H9 (cell line): ENCODE measurements at regions not wholly inside any gene's neighbourhood (a gene's known extent, or its start where the extent isn't known, plus 50 kb on each side); places are given as distances from the start of the nearest gene placed in this dataset.

Experiments used
- DNase-seq: peaks from one replicate; pipeline ENCODE4 v3.0.0-alpha.2; 2017
- H2AFZ ChIP-seq: one replicate; pipeline ENCODE4 v1.6.1; 2013; ENCODE audit warnings: mild to moderate bottlenecking, low read length, control low read depth, moderate library complexity
- H2AK5ac ChIP-seq: 2 replicates; pipeline ENCODE4 v1.6.1; 2013; ENCODE audit warnings: low read length, control low read depth, mixed read lengths; ENCODE audit not compliant: insufficient read length
- H2BK120ac ChIP-seq: one replicate; pipeline ENCODE4 v1.6.1; 2013; ENCODE audit warnings: low read depth, mild to moderate bottlenecking, low read length, control low read depth, inconsistent platforms; ENCODE audit not compliant: poor library complexity, severe bottlenecking
- H2BK12ac ChIP-seq: 2 replicates; pipeline ENCODE4 v1.6.1; 2013; ENCODE audit warnings: low read length, control low read depth, mixed read lengths, low read depth; ENCODE audit not compliant: insufficient read length
- H2BK15ac ChIP-seq: 2 replicates; pipeline ENCODE4 v1.6.1; 2013; ENCODE audit warnings: low read depth, low read length, control low read depth
- H2BK20ac ChIP-seq: one replicate; pipeline ENCODE4 v1.6.1; 2013; ENCODE audit warnings: low read depth, mild to moderate bottlenecking, low read length, control low read depth, inconsistent platforms; ENCODE audit not compliant: poor library complexity, severe bottlenecking
- H2BK5ac ChIP-seq: 2 replicates; pipeline ENCODE4 v1.6.1; 2013; ENCODE audit warnings: low read length, control low read depth, mixed read lengths; ENCODE audit not compliant: insufficient read length
- H3K14ac ChIP-seq: 2 replicates; pipeline ENCODE4 v1.6.1; 2013; ENCODE audit warnings: low read length, control low read depth; ENCODE audit not compliant: insufficient read depth
- H3K18ac ChIP-seq: 2 replicates; pipeline ENCODE4 v1.6.1; 2013; ENCODE audit warnings: low read depth, mild to moderate bottlenecking, mixed read lengths, low read length, control low read depth; ENCODE audit not compliant: insufficient read length
- H3K23ac ChIP-seq: 2 replicates; pipeline ENCODE4 v1.6.1; 2013; ENCODE audit warnings: low read length, control low read depth, mixed read lengths, low read depth; ENCODE audit not compliant: insufficient read length
- H3K23me2 ChIP-seq: 2 replicates; pipeline ENCODE4 v1.6.1; 2013; ENCODE audit warnings: low read depth, mild to moderate bottlenecking, mixed read lengths, low read length, control low read depth; ENCODE audit not compliant: insufficient read length, poor library complexity, severe bottlenecking
- H3K27ac ChIP-seq: 2 replicates; pipeline ENCODE4 v1.5.1; 2013; ENCODE audit warnings: low read length, control low read depth, mixed read lengths, low read depth; ENCODE audit not compliant: insufficient read length
- H3K27me3 ChIP-seq: 2 replicates; pipeline ENCODE4 v1.6.1; 2013; ENCODE audit warnings: low read length, control low read depth, inconsistent platforms; ENCODE audit not compliant: insufficient read depth
- H3K4ac ChIP-seq: 2 replicates; pipeline ENCODE4 v1.6.1; 2013; ENCODE audit warnings: low read depth, mild to moderate bottlenecking, control low read depth, inconsistent platforms, low read length, moderate library complexity
- H3K4me1 ChIP-seq: 2 replicates; pipeline ENCODE4 v1.6.1; 2013; ENCODE audit warnings: low read length, control low read depth, inconsistent platforms; ENCODE audit not compliant: insufficient read depth
- H3K4me2 ChIP-seq: 2 replicates; pipeline ENCODE4 v1.6.1; 2013; ENCODE audit warnings: low read length, control low read depth, mixed read lengths; ENCODE audit not compliant: insufficient read length, insufficient read depth
- H3K56ac ChIP-seq: 2 replicates; pipeline ENCODE4 v1.6.1; 2013; ENCODE audit warnings: low read depth, mild to moderate bottlenecking, mixed read lengths, low read length, control low read depth; ENCODE audit not compliant: insufficient read length
- H3K79me1 ChIP-seq: 2 replicates; pipeline ENCODE4 v1.6.1; 2013; ENCODE audit warnings: low read depth, mild to moderate bottlenecking, moderate library complexity, low read length, control low read depth, inconsistent platforms; ENCODE audit not compliant: insufficient read depth, poor library complexity, severe bottlenecking
- H3K79me2 ChIP-seq: 2 replicates; pipeline ENCODE4 v1.6.1; 2013; ENCODE audit warnings: low read length, control low read depth, inconsistent platforms; ENCODE audit not compliant: insufficient read depth
- H3K9ac ChIP-seq: 2 replicates; pipeline ENCODE4 v1.6.1; 2013; ENCODE audit warnings: low read length, control low read depth, mixed read lengths; ENCODE audit not compliant: insufficient read length; ENCODE audit errors: extremely low read depth
- H3K9me3 ChIP-seq: one replicate; pipeline ENCODE4 v1.6.1; 2013; ENCODE audit warnings: low read depth, low read length, inconsistent platforms; ENCODE audit not compliant: control insufficient read depth
- H3T11ph ChIP-seq: one replicate; pipeline ENCODE4 v1.6.1; 2013; ENCODE audit warnings: mild to moderate bottlenecking, low read length, control low read depth, inconsistent platforms
- H4K20me1 ChIP-seq: one replicate; pipeline ENCODE4 v1.6.1; 2013; ENCODE audit not compliant: control insufficient read depth, insufficient read length, insufficient read depth
- H4K5ac ChIP-seq: 2 replicates; pipeline ENCODE4 v1.6.1; 2013; ENCODE audit warnings: low read depth, mild to moderate bottlenecking, mixed read lengths, low read length, control low read depth; ENCODE audit not compliant: insufficient read length
- H4K8ac ChIP-seq: replicated peaks from 2 replicates; pipeline ENCODE4 v1.6.1; 2013; ENCODE audit warnings: low read length, control low read depth, mixed read lengths, low read depth; ENCODE audit not compliant: insufficient read length
- H4K91ac ChIP-seq: 2 replicates; pipeline ENCODE4 v1.6.1; 2013; ENCODE audit warnings: low read depth, mild to moderate bottlenecking, moderate library complexity, mixed read lengths, low read length, control low read depth; ENCODE audit not compliant: insufficient read length
- H3K27ac Mint-ChIP-seq, 3 experiments: 2 replicates in 2 of 3; 3 replicates in 1 of 3; pipeline ENCODE4 v1.8.0; 2020 to 2021; ENCODE audit warnings: mixed read lengths in 3 of 3, mild to moderate bottlenecking in 1 of 3, moderate library complexity in 1 of 3
- H3K27me3 Mint-ChIP-seq: 2 replicates; pipeline ENCODE4 v1.8.0; 2021; ENCODE audit warnings: low read depth, mild to moderate bottlenecking, moderate library complexity, mixed read lengths
- H3K36me3 Mint-ChIP-seq, 3 experiments: 2 replicates in 2 of 3; 3 replicates in 1 of 3; pipeline ENCODE4 v1.8.0; 2020 to 2021; ENCODE audit warnings: low read depth in 3 of 3, mixed read lengths in 3 of 3; ENCODE audit not compliant: insufficient read depth in 1 of 3
- H3K4me1 Mint-ChIP-seq, 2 experiments: 2 replicates each; pipeline ENCODE4 v1.8.0; 2020; ENCODE audit warnings: mixed read lengths in 2 of 2
- H3K4me3 Mint-ChIP-seq, 2 experiments: 2 replicates in 1 of 2; 3 replicates in 1 of 2; pipeline ENCODE4 v1.8.0; 2020 to 2021; ENCODE audit warnings: mild to moderate bottlenecking in 2 of 2, mixed read lengths in 2 of 2, moderate library complexity in 1 of 2
- H3K9me3 Mint-ChIP-seq, 2 experiments: 2 replicates in 1 of 2; 3 replicates in 1 of 2; pipeline ENCODE4 v1.8.0; 2020; ENCODE audit warnings: mild to moderate bottlenecking in 2 of 2, mixed read lengths in 2 of 2, moderate library complexity in 1 of 2
- CTCF ChIP-seq: fragments of 200-600 bp; sonication (generic); conservative IDR thresholded peaks from 3 replicates; pipeline ENCODE4 v1.8.0; 2021; ENCODE audit warnings: antibody characterized with exemption, mild to moderate bottlenecking
- WGBS: extraction: QIAGEN DNeasy Blood & Tissue Kit; methylation state at CpG from one replicate; pipeline ENCODE4 v1.1.7; 2013; ENCODE audit warnings: missing lambda C conversion rate, low lambda C conversion rate, mixed read lengths; ENCODE audit not compliant: insufficient read length; ENCODE audit errors: extremely low coverage; 5-methylcytosine and 5-hydroxymethylcytosine counted together

GRCh38 chr6:11333132-11333849, 100.8 kb upstream of the NEDD9 start:
- Mint-ChIP-seq H3K36me3 (no peaks in the 10 kb centered on the region), H3K27me3 (no peaks in the 10 kb centered on the region; the same call in 1 of the 2 replicates), H3K4me3 (no peak overlapping the region), H3K9me3 (no peaks in the 10 kb centered on the region), H3K27ac (no peak overlapping the region), H3K4me1 (peaks cover 5 to 7% of the 10 kb centered on the region in 2 experiments)
- no peak for TF ChIP-seq CTCF
- H3K23ac ChIP-seq = no peak overlapping the region
- H4K20me1 ChIP-seq = no peaks in the 10 kb centered on the region
- H4K5ac ChIP-seq = no peak overlapping the region
- H2AFZ ChIP-seq = no peak overlapping the region
- no peak overlapping the region for H2BK12ac ChIP-seq
- no peak overlapping the region for H3K56ac ChIP-seq
- H3K9ac ChIP-seq = no peak overlapping the region
- H2BK5ac ChIP-seq = no peak overlapping the region
- H3K9me3 ChIP-seq = no peaks in the 10 kb centered on the region
- peaks cover 3% of the 10 kb centered on the region for H3K4me1 ChIP-seq
- no peak overlapping the region for H4K91ac ChIP-seq
- H2BK20ac ChIP-seq = no peak overlapping the region
- no peaks in the 10 kb centered on the region for H3K23me2 ChIP-seq
- H2BK15ac ChIP-seq = no peak overlapping the region
- no peaks in the 10 kb centered on the region for H3K27me3 ChIP-seq
- no peak overlapping the region for H3K18ac ChIP-seq
- no peak overlapping the region for H4K8ac ChIP-seq
- H3K4me2 ChIP-seq = no peak overlapping the region
- no peak overlapping the region for H3K4ac ChIP-seq
- H3K79me1 ChIP-seq = no peaks in the 10 kb centered on the region
- no peak overlapping the region for H3K14ac ChIP-seq
- DNase-seq = peak; percentile 39
- H3K27ac ChIP-seq = no peak overlapping the region
- H3T11ph ChIP-seq = no peak overlapping the region
- whole genome bisulfite sequencing = no CpG with 5 or more reads among the region's 6 CpGs
- no peak overlapping the region for H2BK120ac ChIP-seq
- H2AK5ac ChIP-seq = no peak overlapping the region
- no peaks in the 10 kb centered on the region for H3K79me2 ChIP-seq
